Activated CD4-positive, alpha-beta memory T cell treated with anti-CD3 and anti-CD28 coated beads, Interleukin-2, amount 10 ng/mL, durations not matched to agents 7 days and 5 days (primary cell): ENCODE measurements at regions not wholly inside any gene's neighbourhood (a gene's known extent, or its start where the extent isn't known, plus 50 kb on each side); places are given as distances from the start of the nearest gene placed in this dataset.

Source experiments
- CTCF ChIA-PET: fragments of 350-600 bp; sonication (Branson Sonifier 250); formaldehyde crosslinking; loops from one replicate; lab custom pipeline; 2021; ENCODE audit warnings: antibody characterized with exemption, inconsistent platforms; lab: Charles Lee
- POLR2A ChIA-PET: fragments of 350-600 bp; sonication (Branson Sonifier 250); formaldehyde crosslinking; loops from one replicate; lab custom pipeline; 2021; ENCODE audit warnings: antibody characterized with exemption; lab: Charles Lee
- DNase-seq: peaks from one replicate; pipeline ENCODE4 v3.0.0-alpha.2; 2020
- H3K27ac Mint-ChIP-seq: one replicate; pipeline ENCODE4 v1.8.0; 2021; ENCODE audit warnings: mild to moderate bottlenecking, mixed read lengths
- H3K27me3 Mint-ChIP-seq: one replicate; pipeline ENCODE4 v1.8.0; 2021; ENCODE audit warnings: mixed read lengths
- H3K36me3 Mint-ChIP-seq: one replicate; pipeline ENCODE4 v1.8.0; 2021; ENCODE audit warnings: low read depth, mixed read lengths
- H3K4me1 Mint-ChIP-seq: one replicate; pipeline ENCODE4 v1.8.0; 2021; ENCODE audit warnings: mixed read lengths
- H3K4me3 Mint-ChIP-seq: one replicate; pipeline ENCODE4 v1.8.0; 2021; ENCODE audit warnings: mild to moderate bottlenecking, mixed read lengths
- H3K9me3 Mint-ChIP-seq: one replicate; pipeline ENCODE4 v1.8.0; 2021; ENCODE audit warnings: mixed read lengths

DNA sequence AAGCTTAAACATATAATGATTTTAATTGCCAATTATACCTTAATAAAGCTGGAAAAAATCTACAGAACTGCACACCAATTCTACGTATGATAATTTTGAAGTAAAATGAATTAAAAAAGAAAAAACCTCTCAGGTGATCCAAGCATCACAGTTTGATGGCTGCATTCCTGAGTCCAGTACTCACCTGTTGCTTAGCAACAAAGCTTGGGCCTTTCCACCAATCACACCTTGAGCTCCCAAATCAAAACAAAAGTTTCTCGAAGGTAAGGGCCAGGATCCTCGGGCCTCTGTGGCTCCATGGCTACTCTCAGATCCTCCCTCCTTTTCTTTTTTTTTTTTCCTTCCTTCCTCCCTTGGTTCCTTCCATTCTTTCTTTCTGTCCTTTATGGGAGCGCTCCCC is 137.2 kb upstream of the PCBD1 start:
- no peak overlapping the region for H3K27ac Mint-ChIP-seq
- H3K9me3 Mint-ChIP-seq = no peaks in the 10 kb centered on the region
- H3K4me1 Mint-ChIP-seq = no peaks in the 10 kb centered on the region
- no peak for DNase-seq
- no peak overlapping the region for H3K4me3 Mint-ChIP-seq
- ChIA-PET CTCF (no interaction called here), POLR2A (no interaction called here)
- peaks cover 4% of the 10 kb centered on the region for H3K27me3 Mint-ChIP-seq
- no peaks in the 10 kb centered on the region for H3K36me3 Mint-ChIP-seq

DNA sequence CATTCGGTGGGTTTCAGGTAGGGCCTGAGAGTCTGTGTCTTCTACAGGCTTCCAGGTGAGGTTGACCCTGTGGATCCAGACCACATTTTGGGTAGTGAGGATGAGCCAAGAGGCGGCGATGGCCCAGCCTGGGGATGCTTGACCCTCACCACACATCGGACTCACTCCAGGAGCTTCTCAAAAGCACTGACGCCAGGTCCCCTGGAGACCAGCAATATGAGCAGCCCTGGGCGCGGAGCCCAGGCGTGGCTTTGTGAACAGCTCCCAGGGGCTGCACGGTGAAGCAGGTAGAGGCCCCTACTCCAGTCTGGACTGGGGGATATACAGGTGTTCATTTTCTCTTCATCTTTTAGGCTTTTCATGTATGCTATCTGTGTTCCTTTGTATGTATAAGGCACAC is 139.7 kb upstream of the PCBD1 start:
- CTCF ChIA-PET = no interaction called here
- no peak for DNase-seq
- POLR2A ChIA-PET = no interaction called here
- no peak overlapping the region for H3K4me3 Mint-ChIP-seq
- H3K27me3 Mint-ChIP-seq = peaks cover 6% of the 10 kb centered on the region
- no peaks in the 10 kb centered on the region for H3K4me1 Mint-ChIP-seq
- H3K27ac Mint-ChIP-seq = no peak overlapping the region
- H3K9me3 Mint-ChIP-seq = no peaks in the 10 kb centered on the region
- H3K36me3 Mint-ChIP-seq = no peaks in the 10 kb centered on the region

DNA sequence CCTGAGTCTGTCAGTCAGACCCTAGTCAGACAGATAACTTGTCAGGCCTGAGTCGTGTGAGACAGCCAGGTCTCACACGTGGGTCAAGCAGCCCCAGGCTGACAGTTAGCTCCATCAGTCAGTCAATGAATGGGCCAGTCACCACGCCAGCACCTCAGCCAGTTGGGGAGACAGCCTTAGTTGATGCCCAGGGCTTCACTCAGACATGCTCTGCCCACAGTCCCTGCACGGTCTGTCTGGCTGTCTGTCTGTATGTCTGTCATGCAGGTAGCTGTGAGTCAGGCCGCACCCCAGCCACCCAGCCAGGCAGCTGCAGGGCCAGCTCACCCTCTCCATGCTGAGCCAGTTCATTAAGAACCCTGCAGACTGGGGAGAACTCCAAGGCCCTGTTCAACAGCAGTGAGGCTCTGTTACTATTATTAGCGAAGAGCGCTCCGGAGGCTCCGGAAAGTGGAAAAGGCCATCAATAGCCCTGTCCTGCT is 141.1 kb upstream of the PCBD1 start:
- ChIA-PET CTCF (no interaction called here), POLR2A (no interaction called here)
- DNase-seq = no peak
- Mint-ChIP-seq H3K9me3 (no peaks in the 10 kb centered on the region), H3K4me3 (no peak overlapping the region), H3K36me3 (no peaks in the 10 kb centered on the region), H3K27me3 (peaks cover 6% of the 10 kb centered on the region), H3K4me1 (no peaks in the 10 kb centered on the region), H3K27ac (no peak overlapping the region)

DNA sequence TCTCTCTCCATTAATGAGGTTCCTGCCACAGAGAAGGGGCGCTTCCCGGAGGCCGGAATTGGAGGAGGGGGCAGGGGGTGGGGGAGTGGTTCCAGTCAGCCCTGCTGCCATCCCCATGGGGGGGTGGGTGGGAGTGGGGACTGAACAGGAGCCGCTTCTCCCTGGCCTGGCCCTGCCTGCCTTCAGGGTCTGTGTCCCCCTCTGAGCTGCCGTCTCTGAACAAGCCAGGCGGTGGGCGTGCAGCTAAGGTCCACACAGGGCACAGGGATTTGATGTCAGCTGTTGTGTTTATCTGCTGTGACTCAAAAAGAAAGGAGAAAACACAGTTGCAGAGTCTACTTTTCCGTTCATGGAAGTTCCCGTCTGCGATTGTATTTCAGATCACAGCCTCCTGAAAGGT is 141.5 kb upstream of the PCBD1 start:
- peaks cover 6% of the 10 kb centered on the region for H3K27me3 Mint-ChIP-seq
- POLR2A ChIA-PET = no interaction called here
- no peak overlapping the region for H3K27ac Mint-ChIP-seq
- H3K4me3 Mint-ChIP-seq = no peak overlapping the region
- H3K4me1 Mint-ChIP-seq = no peaks in the 10 kb centered on the region
- CTCF ChIA-PET = no interaction called here
- no peaks in the 10 kb centered on the region for H3K36me3 Mint-ChIP-seq
- H3K9me3 Mint-ChIP-seq = no peaks in the 10 kb centered on the region
- DNase-seq = no peak

DNA sequence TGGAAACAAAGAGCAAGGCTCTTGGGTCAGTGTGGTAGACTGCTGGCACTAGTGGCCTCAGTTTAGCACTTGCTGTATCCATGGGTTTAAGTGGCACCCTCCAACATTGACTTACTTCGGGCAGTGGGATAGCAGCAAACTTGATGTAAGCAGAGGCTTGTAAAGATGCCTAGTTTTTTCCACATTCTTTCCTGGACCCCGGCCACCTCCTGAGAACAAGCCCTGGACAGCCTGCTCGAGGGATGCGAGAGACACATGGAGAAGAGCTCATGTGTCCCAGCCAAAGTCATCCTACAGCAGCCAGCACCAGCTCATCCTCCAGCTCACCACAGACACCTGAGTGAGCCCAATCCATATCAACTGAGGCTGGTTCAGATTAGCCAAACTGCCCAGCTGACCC is 142.7 kb upstream of the PCBD1 start:
- no peak overlapping the region for H3K4me3 Mint-ChIP-seq
- no peaks in the 10 kb centered on the region for H3K36me3 Mint-ChIP-seq
- H3K27me3 Mint-ChIP-seq = peaks cover 6% of the 10 kb centered on the region
- no peaks in the 10 kb centered on the region for H3K9me3 Mint-ChIP-seq
- H3K27ac Mint-ChIP-seq = no peak overlapping the region
- CTCF ChIA-PET = no interaction called here
- DNase-seq = no peak
- no peaks in the 10 kb centered on the region for H3K4me1 Mint-ChIP-seq
- POLR2A ChIA-PET = no interaction called here

DNA sequence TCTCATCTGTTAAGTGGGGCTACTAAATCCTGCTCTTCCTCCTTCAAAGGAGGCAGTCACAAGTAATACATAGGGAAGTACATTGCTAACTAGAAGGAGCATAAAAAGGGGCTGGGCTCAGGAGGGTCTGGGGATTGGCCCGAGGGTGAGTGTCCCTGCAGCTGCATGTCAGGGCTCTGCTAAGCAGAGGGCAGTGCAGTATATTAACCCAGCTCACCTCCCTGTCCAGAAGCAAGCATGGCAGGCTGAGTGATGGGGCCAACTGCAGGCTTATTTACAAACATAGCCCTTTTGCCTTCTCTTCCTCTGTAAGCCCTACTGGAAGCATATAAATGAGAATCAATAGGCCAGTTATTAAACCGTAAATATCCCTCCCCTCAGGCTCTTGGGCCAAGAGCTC is 143.2 kb upstream of the PCBD1 start:
- CTCF ChIA-PET = no interaction called here
- DNase-seq = no peak
- Mint-ChIP-seq H3K4me3 (no peak overlapping the region), H3K27me3 (peaks cover 4% of the 10 kb centered on the region), H3K9me3 (no peaks in the 10 kb centered on the region), H3K4me1 (no peaks in the 10 kb centered on the region), H3K27ac (no peak overlapping the region), H3K36me3 (no peaks in the 10 kb centered on the region)
- POLR2A ChIA-PET = no interaction called here

DNA sequence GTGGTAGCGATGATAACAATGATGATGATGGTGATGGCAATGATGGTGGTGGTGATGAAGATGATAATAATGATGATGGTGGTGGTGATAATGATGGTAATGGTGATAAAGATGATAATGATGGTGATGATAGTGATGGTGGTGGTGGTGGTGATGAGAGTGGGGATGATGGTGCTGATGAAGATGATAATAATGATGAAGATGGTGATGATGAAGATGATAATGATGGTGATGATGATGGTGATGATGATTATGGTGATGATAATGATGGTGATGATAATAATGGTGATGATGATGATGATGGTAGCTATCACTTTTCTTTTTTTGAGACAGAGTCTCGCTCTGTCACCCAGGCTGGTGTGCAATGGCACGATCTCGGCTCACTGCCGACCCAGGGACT is 144.5 kb upstream of the PCBD1 start:
- Mint-ChIP-seq H3K27me3 (peaks cover 4% of the 10 kb centered on the region), H3K4me3 (no peak overlapping the region), H3K4me1 (no peaks in the 10 kb centered on the region), H3K27ac (no peak overlapping the region), H3K36me3 (no peaks in the 10 kb centered on the region), H3K9me3 (no peaks in the 10 kb centered on the region)
- ChIA-PET CTCF (no interaction called here), POLR2A (no interaction called here)
- DNase-seq = no peak

DNA sequence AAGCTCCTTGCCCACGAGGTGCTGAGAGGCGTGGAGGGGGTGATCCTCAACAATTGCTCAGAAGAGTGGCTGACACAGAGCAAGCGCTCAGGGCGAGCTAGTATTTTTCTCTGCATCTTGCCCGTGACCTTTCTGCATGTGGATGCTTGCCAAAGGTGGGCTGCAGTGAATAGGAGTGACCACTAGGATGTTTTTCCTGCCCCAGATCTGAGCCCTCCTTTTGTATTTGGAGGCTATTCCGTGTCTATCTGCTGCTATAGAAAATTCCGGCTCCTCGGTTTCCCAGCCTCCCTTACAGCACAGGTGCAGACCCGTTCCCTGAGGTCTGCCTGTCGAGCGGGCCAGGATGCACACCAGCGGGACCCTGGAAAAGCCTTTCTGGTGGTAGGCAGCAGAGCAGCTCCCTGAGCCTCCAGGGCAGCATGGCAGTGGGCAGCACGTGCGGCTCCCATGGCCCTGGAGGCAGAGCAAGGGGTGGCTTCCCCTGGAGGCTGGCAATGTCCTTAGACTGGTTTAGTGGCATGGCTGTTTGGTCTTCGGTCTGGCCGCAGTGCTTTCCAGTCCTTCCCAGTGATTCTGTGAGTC is 145.1 kb upstream of the PCBD1 start:
- no peaks in the 10 kb centered on the region for H3K4me1 Mint-ChIP-seq
- no peak overlapping the region for H3K4me3 Mint-ChIP-seq
- DNase-seq = no peak
- peaks cover 4% of the 10 kb centered on the region for H3K27me3 Mint-ChIP-seq
- POLR2A ChIA-PET = no interaction called here
- no peaks in the 10 kb centered on the region for H3K36me3 Mint-ChIP-seq
- H3K27ac Mint-ChIP-seq = no peak overlapping the region
- H3K9me3 Mint-ChIP-seq = no peaks in the 10 kb centered on the region
- CTCF ChIA-PET = no interaction called here

DNA sequence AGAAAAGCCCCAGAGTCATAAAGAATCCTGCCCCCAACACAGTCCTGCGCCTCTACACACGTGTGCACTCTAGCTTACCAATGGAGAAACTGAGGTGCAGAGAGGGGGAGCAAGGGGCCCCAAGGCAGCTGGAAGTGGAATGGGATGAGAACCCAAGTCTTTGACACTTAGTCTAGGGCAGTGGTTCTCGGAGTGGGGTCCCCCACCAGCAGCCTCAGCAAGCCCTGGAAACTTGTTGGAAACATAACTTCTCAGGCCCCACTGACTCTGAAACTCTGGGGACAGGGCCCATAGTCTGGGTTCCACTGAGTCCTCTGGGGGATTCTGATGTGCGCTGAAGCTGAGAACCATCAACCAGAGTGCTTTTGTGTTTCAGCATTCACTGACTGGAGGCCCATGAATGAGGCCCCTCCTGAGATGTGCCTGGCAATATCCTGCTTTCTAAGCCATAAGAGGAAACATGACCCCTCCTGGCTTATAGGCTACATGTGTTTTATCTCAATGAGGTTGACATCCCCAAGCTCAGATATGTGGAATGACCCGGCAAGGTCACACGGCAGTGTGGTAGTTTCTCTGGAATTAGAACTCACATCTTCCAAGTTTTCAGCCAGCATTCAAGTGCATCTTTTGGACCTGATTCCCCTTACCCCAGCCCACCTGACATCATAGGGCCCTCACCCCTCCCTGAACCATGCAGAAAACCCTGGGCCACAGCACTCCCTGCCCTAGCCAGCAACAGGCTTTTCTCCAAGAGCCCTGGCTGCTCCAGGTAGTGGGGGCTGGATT is 147.3 kb upstream of the PCBD1 start:
- CTCF ChIA-PET = interaction anchor here (0.8 kb wide), 1 partner anchor 132 kb away, joined by 4 read pairs; no protein-coding TSS in a partner anchor
- DNase-seq = no peak
- POLR2A ChIA-PET = no interaction called here
- no peak overlapping the region for H3K4me3 Mint-ChIP-seq
- no peak overlapping the region for H3K27ac Mint-ChIP-seq
- no peaks in the 10 kb centered on the region for H3K9me3 Mint-ChIP-seq
- H3K36me3 Mint-ChIP-seq = no peaks in the 10 kb centered on the region
- H3K4me1 Mint-ChIP-seq = no peaks in the 10 kb centered on the region
- peaks cover 4% of the 10 kb centered on the region for H3K27me3 Mint-ChIP-seq

DNA sequence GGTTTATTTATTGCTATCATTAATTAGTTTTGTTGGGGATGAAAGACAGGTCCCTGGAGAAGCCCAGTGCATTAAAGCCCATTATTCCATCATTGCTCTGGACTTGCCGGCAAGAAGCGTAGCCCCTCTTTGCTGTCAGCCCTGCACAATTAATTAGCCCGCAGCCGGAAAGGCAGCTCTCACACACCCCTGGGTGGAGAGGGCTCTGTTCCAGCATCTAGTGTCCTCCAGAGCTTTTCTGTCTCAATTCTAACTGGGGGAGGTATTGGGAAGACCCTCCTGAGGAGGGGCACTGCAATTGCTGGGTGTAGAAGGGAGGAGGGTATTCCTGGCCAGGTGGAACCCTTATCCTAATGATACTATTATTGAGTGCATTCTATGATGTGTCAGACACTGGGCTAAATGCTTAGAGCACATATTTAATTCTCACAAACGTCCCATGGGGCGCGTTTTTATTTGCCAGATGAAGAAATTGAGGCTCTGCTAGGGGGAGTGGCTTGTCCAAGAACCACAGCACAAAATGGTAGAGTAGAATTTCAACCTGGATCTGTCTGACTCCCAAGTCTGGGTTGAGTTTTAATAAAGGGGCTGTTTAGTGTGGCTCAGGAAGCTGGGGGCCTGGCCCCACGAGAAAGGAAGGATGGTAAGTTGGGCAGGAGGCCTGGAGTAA is 148.1 kb upstream of the PCBD1 start:
- Mint-ChIP-seq H3K27ac (no peak overlapping the region), H3K4me3 (no peak overlapping the region), H3K36me3 (no peaks in the 10 kb centered on the region), H3K9me3 (no peaks in the 10 kb centered on the region), H3K27me3 (peaks cover 4% of the 10 kb centered on the region), H3K4me1 (no peaks in the 10 kb centered on the region)
- no peak for DNase-seq
- CTCF ChIA-PET = no interaction called here
- POLR2A ChIA-PET = no interaction called here

DNA sequence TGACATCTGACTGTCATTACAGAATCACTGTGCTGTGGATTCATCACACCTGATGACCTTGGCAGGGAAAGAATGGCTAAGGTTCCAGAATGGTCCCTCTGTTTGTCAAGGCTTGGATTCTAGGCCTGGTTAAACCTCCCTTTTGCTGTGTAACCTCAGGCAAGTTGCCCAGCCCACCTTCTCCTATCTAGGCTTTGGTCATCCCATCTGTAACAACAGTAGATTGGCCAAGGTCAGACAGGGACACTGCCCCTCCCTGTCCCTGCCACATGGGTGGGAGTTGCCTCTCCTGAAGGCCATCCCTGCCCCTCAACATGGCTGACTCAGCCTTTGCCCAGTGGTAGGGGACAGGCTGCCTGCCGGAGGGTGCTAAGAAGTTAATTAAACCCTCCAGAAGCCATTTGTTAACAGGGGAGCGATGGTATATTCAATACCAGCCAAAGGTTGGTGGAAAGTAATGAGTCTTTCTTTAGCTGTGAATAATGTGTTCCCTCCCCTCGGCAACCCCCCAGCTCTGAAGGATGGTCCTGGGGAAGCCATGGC is 149.8 kb upstream of the PCBD1 start:
- Mint-ChIP-seq H3K36me3 (no peaks in the 10 kb centered on the region), H3K9me3 (no peaks in the 10 kb centered on the region), H3K4me1 (no peaks in the 10 kb centered on the region), H3K27ac (no peak overlapping the region), H3K27me3 (no peaks in the 10 kb centered on the region), H3K4me3 (no peak overlapping the region)
- no peak for DNase-seq
- ChIA-PET POLR2A (no interaction called here), CTCF (no interaction called here)

DNA sequence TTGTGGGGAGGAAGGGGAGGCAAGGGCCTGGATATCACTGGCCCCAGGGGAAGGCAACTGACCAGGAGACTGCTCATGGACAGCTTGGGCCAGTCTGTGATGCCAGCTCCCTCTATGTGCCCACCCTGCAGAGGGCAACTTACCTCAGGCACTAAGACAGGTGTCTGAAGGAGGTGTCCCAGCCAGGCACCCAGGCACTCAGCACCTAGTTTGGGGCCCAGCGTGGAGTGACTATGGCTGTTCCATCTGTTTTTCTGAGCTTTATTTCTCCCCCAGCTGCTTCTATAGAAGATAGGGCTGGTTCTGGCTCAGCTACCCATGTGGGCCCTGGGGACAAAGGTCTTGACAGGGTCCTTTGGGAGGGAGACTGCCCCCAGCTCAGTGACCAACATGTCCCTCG is 150.6 kb upstream of the PCBD1 start:
- H3K27me3 Mint-ChIP-seq = no peaks in the 10 kb centered on the region
- POLR2A ChIA-PET = no interaction called here

DNA sequence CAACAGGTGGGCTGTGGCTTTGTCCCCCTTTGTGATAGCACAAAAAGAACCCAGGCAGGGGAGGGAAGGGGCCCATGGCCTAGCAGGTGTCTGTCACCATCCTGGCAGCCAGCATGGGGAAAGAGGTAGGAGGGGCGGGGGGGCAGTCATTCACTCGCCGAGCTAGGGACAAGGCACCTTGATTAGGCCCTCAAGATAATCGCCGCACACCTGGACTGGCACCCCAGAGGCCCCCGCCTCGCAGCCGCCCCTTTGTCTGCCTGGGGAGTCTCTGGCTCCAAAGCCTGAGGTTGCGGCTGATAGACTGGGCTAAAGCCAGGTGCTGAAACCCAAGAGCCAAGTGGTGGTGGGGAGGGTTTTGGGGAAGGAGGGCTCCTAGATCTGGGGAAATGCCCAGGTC is 151.2 kb upstream of the PCBD1 start:
- Mint-ChIP-seq H3K27ac (no peak overlapping the region), H3K27me3 (no peaks in the 10 kb centered on the region), H3K4me3 (no peak overlapping the region), H3K36me3 (no peaks in the 10 kb centered on the region), H3K4me1 (no peaks in the 10 kb centered on the region), H3K9me3 (no peaks in the 10 kb centered on the region)
- CTCF ChIA-PET = no interaction called here
- POLR2A ChIA-PET = no interaction called here
- no peak for DNase-seq

More for the DNA sequence above, 150.6 kb upstream of the PCBD1 start:
- Mint-ChIP-seq H3K4me1 (no peaks in the 10 kb centered on the region), H3K4me3 (no peak overlapping the region), H3K36me3 (no peaks in the 10 kb centered on the region), H3K9me3 (no peaks in the 10 kb centered on the region), H3K27ac (no peak overlapping the region)
- CTCF ChIA-PET = no interaction called here
- no peak for DNase-seq
